ENCODE measurements at regions not wholly inside any gene's neighbourhood (a gene's known extent, or its start where the extent isn't known, plus 50 kb on each side); places are given as distances from the start of the nearest gene placed in this dataset.

DNA sequence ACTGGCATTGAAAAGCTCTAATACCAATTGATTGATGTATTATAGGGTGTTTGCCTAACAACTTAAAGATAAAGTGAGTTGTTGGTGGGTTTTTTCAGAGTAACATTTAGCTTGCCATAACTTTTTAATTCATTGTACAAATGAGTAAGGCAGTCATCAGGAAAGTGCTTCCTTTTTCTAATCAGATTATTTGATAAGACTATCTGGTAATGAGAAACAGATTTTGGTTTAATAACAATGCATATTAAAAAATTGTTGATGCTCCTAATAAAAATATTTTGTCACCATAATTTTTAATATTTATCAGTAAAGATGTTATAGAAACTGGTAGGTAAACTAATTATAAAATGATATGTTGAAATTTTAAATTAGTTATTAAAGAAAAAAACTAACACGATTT is 51.3 kb downstream of the BLTP1 start:
- no peak for ATAC-seq (ENCODE audit: low read depth)
- Mint-ChIP-seq H3K4me3 (no peak overlapping the region), H3K4me1 (no peaks in the 10 kb centered on the region), H3K27me3 (no peaks in the 10 kb centered on the region), H3K36me3 (peaks cover 41% of the 10 kb centered on the region), H3K27ac (no peak overlapping the region), H3K9me3 (no peaks in the 10 kb centered on the region)
- no peak for DNase-seq (ENCODE audit: low spot score in 2 of 2)

DNA sequence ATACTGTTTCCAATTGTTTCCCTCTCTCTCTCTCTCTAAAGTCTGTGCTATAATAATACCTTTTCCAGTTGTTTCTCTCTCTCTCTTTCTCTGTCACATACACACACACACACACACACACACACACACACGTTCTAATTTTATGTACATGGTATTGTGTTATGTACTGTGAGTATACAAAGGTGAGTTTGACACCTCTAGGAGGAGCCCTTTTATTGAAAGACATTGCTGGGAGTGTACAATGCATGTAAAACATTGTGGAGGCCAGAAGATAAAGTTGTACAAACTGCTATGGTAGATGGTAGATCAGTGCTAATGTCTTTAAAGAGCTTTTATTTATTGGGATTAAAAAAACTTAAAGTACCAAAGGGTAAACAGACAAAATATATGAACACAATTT is 53.6 kb downstream of the BLTP1 start:
- H3K4me3 Mint-ChIP-seq = no peak overlapping the region
- H3K4me1 Mint-ChIP-seq = no peaks in the 10 kb centered on the region
- H3K36me3 Mint-ChIP-seq = peaks cover 33% of the 10 kb centered on the region
- no peaks in the 10 kb centered on the region for H3K9me3 Mint-ChIP-seq
- ATAC-seq (ENCODE audit: low read depth) = no peak
- no peak for DNase-seq (ENCODE audit: low spot score in 2 of 2)
- H3K27ac Mint-ChIP-seq = no peak overlapping the region
- H3K27me3 Mint-ChIP-seq = no peaks in the 10 kb centered on the region

GRCh38 chr4:122212880-122213279 is 60.7 kb downstream of the BLTP1 start:
- ATAC-seq (ENCODE audit: low read depth) = no peak
- DNase-seq (ENCODE audit: low spot score in 2 of 2) = no peak
- no peaks in the 10 kb centered on the region for H3K27me3 Mint-ChIP-seq
- peaks cover 7% of the 10 kb centered on the region for H3K4me1 Mint-ChIP-seq
- H3K4me3 Mint-ChIP-seq = no peak overlapping the region
- peaks cover 29% of the 10 kb centered on the region for H3K36me3 Mint-ChIP-seq
- H3K27ac Mint-ChIP-seq = no peak overlapping the region
- no peaks in the 10 kb centered on the region for H3K9me3 Mint-ChIP-seq

GRCh38 chr4:122218762-122219161 is 66.6 kb downstream of the BLTP1 start:
- ATAC-seq (ENCODE audit: low read depth) (peak; percentile 31), DNase-seq (ENCODE audit: low spot score in 2 of 2) (peak in 1 of 2 donors; percentile 1)
- Mint-ChIP-seq H3K27ac (no peak overlapping the region), H3K27me3 (no peaks in the 10 kb centered on the region), H3K9me3 (no peaks in the 10 kb centered on the region), H3K36me3 (peaks cover 32% of the 10 kb centered on the region), H3K4me3 (no peak overlapping the region), H3K4me1 (peaks cover 4% of the 10 kb centered on the region)

DNA sequence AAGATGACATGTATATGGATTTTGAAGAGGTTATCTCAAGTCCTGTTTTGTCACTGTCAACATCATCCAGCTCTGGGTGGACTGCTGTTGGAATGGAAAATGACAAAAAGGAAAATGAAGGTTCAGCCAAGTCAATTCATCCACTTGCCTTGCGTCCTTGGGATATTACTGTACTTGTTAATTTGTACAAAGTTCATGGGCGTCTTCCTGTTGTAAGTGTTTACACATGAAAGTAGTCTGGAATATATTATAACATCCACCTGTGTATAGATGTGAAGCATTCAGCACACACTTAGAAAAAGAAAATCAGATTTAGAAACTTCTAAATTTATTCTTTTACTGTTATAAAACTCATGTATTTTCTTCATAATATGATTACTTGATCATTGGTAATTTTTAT is 67.2 kb downstream of the BLTP1 start:
- Mint-ChIP-seq H3K9me3 (no peaks in the 10 kb centered on the region), H3K4me3 (no peak overlapping the region), H3K4me1 (peaks cover 4% of the 10 kb centered on the region), H3K27ac (no peak overlapping the region), H3K27me3 (no peaks in the 10 kb centered on the region), H3K36me3 (peaks cover 32% of the 10 kb centered on the region)
- ATAC-seq (ENCODE audit: low read depth) (no peak), DNase-seq (ENCODE audit: low spot score in 2 of 2) (no peak)

GRCh38 chr4:122221322-122221721 is 69.2 kb downstream of the BLTP1 start:
- H3K27me3 Mint-ChIP-seq = no peaks in the 10 kb centered on the region
- no peak overlapping the region for H3K4me3 Mint-ChIP-seq
- DNase-seq (ENCODE audit: low spot score in 2 of 2) = no peak
- H3K4me1 Mint-ChIP-seq = peaks cover 4% of the 10 kb centered on the region
- H3K36me3 Mint-ChIP-seq = peaks cover 32% of the 10 kb centered on the region
- H3K9me3 Mint-ChIP-seq = no peaks in the 10 kb centered on the region
- H3K27ac Mint-ChIP-seq = no peak overlapping the region
- no peak for ATAC-seq (ENCODE audit: low read depth)

GRCh38 chr4:122224348-122224747 is 72.2 kb downstream of the BLTP1 start:
- Mint-ChIP-seq H3K9me3 (no peaks in the 10 kb centered on the region), H3K4me1 (no peaks in the 10 kb centered on the region), H3K27ac (no peak overlapping the region), H3K36me3 (peaks cover 27% of the 10 kb centered on the region), H3K4me3 (no peak overlapping the region), H3K27me3 (no peaks in the 10 kb centered on the region)
- ATAC-seq (ENCODE audit: low read depth) (no peak), DNase-seq (ENCODE audit: low spot score in 2 of 2) (no peak)

DNA sequence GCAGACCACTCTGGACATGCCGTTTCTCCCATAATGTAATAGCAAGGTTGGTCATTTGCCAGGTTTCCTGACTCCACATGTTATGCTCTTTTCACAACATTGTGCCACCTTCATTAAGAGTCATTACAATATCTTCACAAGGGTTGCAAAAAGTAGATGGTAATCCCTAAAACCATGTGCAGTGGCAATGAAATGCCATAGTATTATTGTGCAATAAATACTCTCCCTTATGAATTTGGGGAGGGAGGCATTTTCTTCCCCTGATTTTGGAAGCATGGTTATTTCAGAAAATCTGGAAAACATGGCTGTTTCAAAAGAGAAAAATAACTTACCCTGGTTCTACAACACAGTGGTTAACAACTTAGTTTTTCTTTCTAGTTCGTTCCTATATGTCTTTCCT is 75.1 kb downstream of the BLTP1 start:
- Mint-ChIP-seq H3K27ac (no peak overlapping the region), H3K9me3 (no peaks in the 10 kb centered on the region), H3K27me3 (no peaks in the 10 kb centered on the region), H3K36me3 (peaks cover 31% of the 10 kb centered on the region), H3K4me1 (no peaks in the 10 kb centered on the region), H3K4me3 (no peak overlapping the region)
- no peak for ATAC-seq (ENCODE audit: low read depth)
- no peak for DNase-seq (ENCODE audit: low spot score in 2 of 2)

DNA sequence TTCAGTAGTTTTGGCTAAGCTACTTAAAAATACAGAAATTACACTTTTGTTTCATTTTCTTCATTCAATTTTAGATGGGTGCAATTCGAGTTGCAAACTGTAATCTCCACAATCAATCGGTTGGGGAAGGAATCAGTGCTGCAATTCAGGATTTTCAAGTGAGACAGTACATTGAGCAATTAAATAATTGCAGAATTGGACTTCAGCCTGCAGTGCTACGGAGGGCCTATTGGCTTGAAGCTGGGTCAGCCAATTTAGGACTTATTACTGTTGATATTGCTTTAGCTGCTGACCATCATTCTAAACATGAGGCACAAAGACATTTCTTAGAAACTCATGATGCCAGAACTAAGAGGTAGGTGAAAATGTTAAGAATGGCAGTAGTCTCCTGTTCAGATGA is 77.7 kb downstream of the BLTP1 start:
- H3K4me3 Mint-ChIP-seq = no peak overlapping the region
- no peaks in the 10 kb centered on the region for H3K27me3 Mint-ChIP-seq
- H3K4me1 Mint-ChIP-seq = no peaks in the 10 kb centered on the region
- DNase-seq (ENCODE audit: low spot score in 2 of 2) = no peak
- ATAC-seq (ENCODE audit: low read depth) = no peak
- no peak overlapping the region for H3K27ac Mint-ChIP-seq
- H3K36me3 Mint-ChIP-seq = peaks cover 29% of the 10 kb centered on the region
- no peaks in the 10 kb centered on the region for H3K9me3 Mint-ChIP-seq

DNA sequence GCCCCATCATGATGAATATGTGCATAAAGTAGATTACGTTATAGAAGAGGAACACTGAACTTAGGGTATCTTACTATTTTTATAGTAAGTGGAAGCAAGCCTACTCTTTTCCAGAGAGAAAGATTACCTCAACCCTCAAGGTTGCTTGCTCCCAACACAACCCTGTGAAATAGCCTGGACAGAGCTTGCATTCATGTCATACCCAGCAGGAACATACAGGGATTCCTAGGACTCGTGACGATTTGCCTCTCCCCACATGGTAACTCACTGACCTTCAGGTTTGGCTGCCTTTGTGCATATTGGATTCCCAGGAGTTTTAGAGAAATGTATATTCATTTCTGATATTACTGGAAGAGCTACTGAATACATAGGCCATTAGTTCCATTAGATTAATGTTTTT is 80.5 kb downstream of the BLTP1 start:
- Mint-ChIP-seq H3K4me1 (no peaks in the 10 kb centered on the region), H3K4me3 (no peak overlapping the region), H3K27ac (no peak overlapping the region), H3K9me3 (no peaks in the 10 kb centered on the region), H3K27me3 (no peaks in the 10 kb centered on the region), H3K36me3 (peaks cover 27% of the 10 kb centered on the region)
- DNase-seq (ENCODE audit: low spot score in 2 of 2) = no peak
- no peak for ATAC-seq (ENCODE audit: low read depth)

DNA sequence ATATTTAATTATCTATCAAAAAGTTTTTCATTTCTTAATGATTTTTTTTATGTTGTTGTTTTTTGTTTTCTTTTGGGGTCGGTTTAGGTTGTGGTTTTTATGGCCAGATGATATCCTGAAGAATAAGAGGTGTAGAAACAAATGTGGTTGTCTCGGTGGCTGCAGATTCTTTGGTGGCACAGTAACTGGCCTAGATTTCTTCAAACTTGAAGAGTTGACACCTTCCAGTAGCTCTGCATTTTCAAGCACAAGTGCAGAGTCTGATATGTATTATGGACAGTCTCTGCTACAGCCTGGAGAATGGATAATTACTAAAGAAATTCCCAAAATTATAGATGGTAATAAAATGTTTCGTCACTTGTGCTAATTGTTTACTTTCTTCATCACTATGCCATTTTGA is 82.6 kb downstream of the BLTP1 start:
- Mint-ChIP-seq H3K36me3 (peaks cover 34% of the 10 kb centered on the region), H3K4me3 (no peak overlapping the region), H3K27me3 (no peaks in the 10 kb centered on the region), H3K4me1 (no peaks in the 10 kb centered on the region), H3K27ac (no peak overlapping the region), H3K9me3 (no peaks in the 10 kb centered on the region)
- no peak for ATAC-seq (ENCODE audit: low read depth)
- no peak for DNase-seq (ENCODE audit: low spot score in 2 of 2)

- Mint-ChIP-seq H3K27ac (no peak overlapping the region), H3K36me3 (peaks cover 14% of the 10 kb centered on the region)
Measured at GRCh38 chr4:122243785-122244184, 91.7 kb downstream of the BLTP1 start.

DNA sequence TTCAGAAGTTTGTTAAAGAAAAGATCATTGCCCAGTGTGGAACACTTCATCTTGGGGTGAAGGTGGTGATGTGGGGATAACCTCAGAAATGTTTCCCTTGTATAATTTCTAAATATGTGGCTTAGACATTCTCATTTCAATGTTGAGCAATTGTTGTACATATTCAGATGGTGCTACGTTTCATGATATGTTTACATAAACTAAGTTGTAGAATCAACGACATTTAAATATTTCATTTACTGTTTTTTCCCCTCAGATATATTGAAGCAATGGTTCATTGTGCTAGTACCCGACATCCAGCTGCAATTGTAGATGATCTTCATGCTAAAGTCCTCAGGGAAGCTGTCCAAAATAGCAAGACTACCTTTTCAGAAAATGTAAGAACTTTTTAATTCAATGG is 92.6 kb downstream of the BLTP1 start:
- Mint-ChIP-seq H3K27ac (no peak overlapping the region), H3K36me3 (peaks cover 10% of the 10 kb centered on the region), H3K4me3 (no peak overlapping the region), H3K4me1 (no peaks in the 10 kb centered on the region), H3K9me3 (no peaks in the 10 kb centered on the region), H3K27me3 (no peaks in the 10 kb centered on the region)
- DNase-seq (ENCODE audit: low spot score in 2 of 2) (no peak), ATAC-seq (ENCODE audit: low read depth) (no peak)

More at GRCh38 chr4:122243785-122244184, 91.7 kb downstream of the BLTP1 start:
- no peaks in the 10 kb centered on the region for H3K4me1 Mint-ChIP-seq
- ATAC-seq (ENCODE audit: low read depth) (no peak), DNase-seq (ENCODE audit: low spot score in 2 of 2) (no peak)
- H3K9me3 Mint-ChIP-seq = no peaks in the 10 kb centered on the region
- no peak overlapping the region for H3K4me3 Mint-ChIP-seq
- no peaks in the 10 kb centered on the region for H3K27me3 Mint-ChIP-seq

DNA sequence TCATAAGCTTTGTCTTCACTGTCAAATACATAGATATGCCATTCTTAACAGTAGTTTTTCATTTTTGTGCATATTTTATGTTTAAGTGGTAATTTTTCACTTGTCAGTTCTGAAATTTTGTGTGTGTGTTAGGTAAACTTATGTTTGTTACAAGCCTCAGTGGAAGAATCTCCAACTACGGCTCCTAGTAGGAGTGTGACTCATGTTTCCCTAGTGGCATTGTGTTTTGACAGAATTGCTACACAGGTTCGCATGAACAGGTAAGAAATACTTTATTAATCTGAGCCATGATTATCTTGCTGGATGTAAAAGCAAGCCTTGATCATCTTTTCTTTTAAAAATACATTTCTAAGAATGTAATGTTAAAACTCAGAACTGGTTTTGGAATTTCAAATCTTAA is 94.4 kb downstream of the BLTP1 start:
- ATAC-seq (ENCODE audit: low read depth) = no peak

GRCh38 chr4:122249357-122249756 is 97.2 kb downstream of the BLTP1 start:
- no peak for DNase-seq (ENCODE audit: low spot score in 2 of 2)
- Mint-ChIP-seq H3K9me3 (no peaks in the 10 kb centered on the region), H3K27me3 (no peaks in the 10 kb centered on the region), H3K4me3 (no peak overlapping the region), H3K4me1 (no peaks in the 10 kb centered on the region), H3K27ac (no peak overlapping the region), H3K36me3 (peaks cover 29% of the 10 kb centered on the region)
- ATAC-seq (ENCODE audit: low read depth) = no peak

More for the DNA sequence above, 94.4 kb downstream of the BLTP1 start:
- H3K4me3 Mint-ChIP-seq = no peak overlapping the region
- no peak for DNase-seq (ENCODE audit: low spot score in 2 of 2)
- H3K27me3 Mint-ChIP-seq = no peaks in the 10 kb centered on the region
- H3K36me3 Mint-ChIP-seq = peaks cover 7% of the 10 kb centered on the region
- no peaks in the 10 kb centered on the region for H3K9me3 Mint-ChIP-seq
- no peaks in the 10 kb centered on the region for H3K4me1 Mint-ChIP-seq
- H3K27ac Mint-ChIP-seq = no peak overlapping the region

- Mint-ChIP-seq H3K9me3 (no peaks in the 10 kb centered on the region), H3K36me3 (peaks cover 39% of the 10 kb centered on the region), H3K4me3 (no peak overlapping the region), H3K27me3 (no peaks in the 10 kb centered on the region), H3K27ac (peak overlapping the region; percentile 28), H3K4me1 (no peaks in the 10 kb centered on the region)
- ATAC-seq (ENCODE audit: low read depth) (no peak), DNase-seq (ENCODE audit: low spot score in 2 of 2) (no peak)
Measured at GRCh38 chr4:122252584-122252983, 100.5 kb downstream of the BLTP1 start.
